ENCODE measurements at regions not wholly inside any gene's neighbourhood (a gene's known extent, or its start where the extent isn't known, plus 50 kb on each side); places are given as distances from the start of the nearest gene placed in this dataset.
A peak's percentile ranks its signal among the peaks of the same experiment; 100 is the strongest.

GRCh38 chr2:147030966-147031720 lies 813.7 kb upstream of the ACVR2A start:
- Mint-ChIP-seq H3K4me3 (ENCODE audit: unreplicated experiment) (no peak overlapping the region), H3K27ac (ENCODE audit: low read depth, unreplicated experiment) (no peak overlapping the region), H3K36me3 (ENCODE audit: insufficient read depth, unreplicated experiment) (no peaks in the 10 kb centered on the region), H3K27me3 (ENCODE audit: insufficient read depth, unreplicated experiment) (no peaks in the 10 kb centered on the region), H3K9me3 (ENCODE audit: unreplicated experiment) (no peaks in the 10 kb centered on the region), H3K4me1 (ENCODE audit: insufficient read depth, unreplicated experiment) (peaks cover 28% of the 10 kb centered on the region)
- TF ChIP-seq CTCF (IDR thresholded peaks at IDR 0.05; ENCODE audit: unreplicated experiment): no peak
- DNase-seq (ENCODE audit: unreplicated experiment): peak; percentile 63
- intact Hi-C loops (cut with micrococcal nuclease): loop anchor here (5.0 kb wide), 1 partner anchor 49 kb away; no protein-coding TSS in a partner anchor
- no TSS peak for BruUV-seq (replicated peaks)
- ChIA-PET POLR2A (no interaction called here), CTCF (interaction anchor here (1.2 kb wide), 1 partner anchor 13 kb away, joined by 5 read pairs; no protein-coding TSS in a partner anchor)

DNA sequence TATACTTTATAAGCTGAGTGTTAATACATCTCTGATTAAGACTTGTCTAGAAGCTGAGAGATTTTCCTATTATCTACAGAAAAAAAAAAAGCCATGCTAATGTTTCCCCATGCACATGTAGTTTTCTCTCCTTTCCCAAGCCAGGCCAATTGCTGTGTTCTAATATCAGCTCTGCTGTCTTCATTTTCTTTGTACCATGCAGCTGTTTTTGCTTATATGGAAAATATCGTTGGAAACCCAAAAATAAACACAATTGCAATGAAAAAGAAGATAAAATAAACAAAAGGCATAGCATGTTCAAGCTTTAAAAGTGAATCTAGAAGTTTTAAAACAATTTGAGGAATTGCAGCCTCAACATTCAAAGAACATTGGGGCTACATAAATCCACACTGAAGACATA lies 817.4 kb upstream of the ACVR2A start:
- Mint-ChIP-seq H3K27ac (ENCODE audit: low read depth, unreplicated experiment) (no peak overlapping the region), H3K4me3 (ENCODE audit: unreplicated experiment) (no peak overlapping the region), H3K27me3 (ENCODE audit: insufficient read depth, unreplicated experiment) (no peaks in the 10 kb centered on the region), H3K4me1 (ENCODE audit: insufficient read depth, unreplicated experiment) (peaks cover 37% of the 10 kb centered on the region), H3K36me3 (ENCODE audit: insufficient read depth, unreplicated experiment) (peaks cover 6% of the 10 kb centered on the region), H3K9me3 (ENCODE audit: unreplicated experiment) (peaks cover 5% of the 10 kb centered on the region)
- no TSS peak for BruUV-seq (replicated peaks)
- POLR2A ChIA-PET: interaction anchor here (0.6 kb wide), 1 partner anchor 1331 kb away, joined by 4 read pairs; no protein-coding TSS in a partner anchor
- intact Hi-C loops (cut with micrococcal nuclease): no loop called here
- no peak for TF ChIP-seq CTCF (IDR thresholded peaks at IDR 0.05; ENCODE audit: unreplicated experiment)
- no peak for DNase-seq (ENCODE audit: unreplicated experiment)
- CTCF ChIA-PET: no interaction called here

DNA sequence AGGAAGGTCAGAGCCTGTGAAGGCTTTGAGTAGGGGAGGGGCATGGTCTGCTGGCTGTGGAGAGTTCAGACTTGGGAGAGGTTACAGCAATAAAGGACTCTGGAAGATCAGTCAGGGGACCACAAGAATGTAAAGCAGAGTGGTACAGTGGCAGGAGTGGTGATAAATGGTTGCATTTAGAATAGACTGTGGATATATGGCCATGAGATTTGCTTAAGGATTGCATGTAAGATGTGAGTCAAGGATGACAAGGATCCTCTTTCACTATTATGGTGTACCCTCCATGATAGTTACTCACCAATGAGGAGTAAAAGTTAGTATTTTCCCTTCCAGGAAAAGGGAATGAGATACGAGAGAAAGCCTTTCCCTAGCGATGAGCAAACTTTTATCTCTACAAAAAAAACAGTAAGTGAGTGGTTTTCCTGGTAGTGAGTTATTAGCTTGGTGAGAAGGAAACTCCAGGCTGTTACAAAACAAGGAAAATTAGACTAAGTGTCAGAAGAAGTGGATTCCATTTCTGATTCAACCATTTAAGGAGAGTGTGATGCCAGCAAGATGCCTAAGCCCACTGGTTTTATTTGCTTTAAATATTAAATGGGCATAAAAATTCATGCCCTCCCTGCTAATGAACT lies 818.0 kb upstream of the ACVR2A start:
- ChIA-PET CTCF (no interaction called here), POLR2A (interaction anchor here (0.6 to 2.3 kb wide), 4 partner anchors 10 to 1330 kb away, joined by 4 to 8 read pairs (median 4); no protein-coding TSS in a partner anchor)
- DNase-seq (ENCODE audit: unreplicated experiment): peak; percentile 36
- Mint-ChIP-seq H3K27me3 (ENCODE audit: insufficient read depth, unreplicated experiment) (no peaks in the 10 kb centered on the region), H3K9me3 (ENCODE audit: unreplicated experiment) (peaks cover 7% of the 10 kb centered on the region), H3K27ac (ENCODE audit: low read depth, unreplicated experiment) (no peak overlapping the region), H3K4me1 (ENCODE audit: insufficient read depth, unreplicated experiment) (peaks cover 33% of the 10 kb centered on the region), H3K4me3 (ENCODE audit: unreplicated experiment) (no peak overlapping the region), H3K36me3 (ENCODE audit: insufficient read depth, unreplicated experiment) (peaks cover 6% of the 10 kb centered on the region)
- BruUV-seq (replicated peaks): no TSS peak
- no peak for TF ChIP-seq CTCF (IDR thresholded peaks at IDR 0.05; ENCODE audit: unreplicated experiment)
- intact Hi-C loops (cut with micrococcal nuclease): no loop called here

Measured in MCF 10A (cell line).